ENCODE measurements at regions not wholly inside any gene's neighbourhood (a gene's known extent, or its start where the extent isn't known, plus 50 kb on each side); places are given as distances from the start of the nearest gene placed in this dataset.
"Not testable (repeated sequence)": the region's sequence is repeated elsewhere in the genome, so short reads cannot be mapped to it uniquely, and the experiment has no call there.

DNA sequence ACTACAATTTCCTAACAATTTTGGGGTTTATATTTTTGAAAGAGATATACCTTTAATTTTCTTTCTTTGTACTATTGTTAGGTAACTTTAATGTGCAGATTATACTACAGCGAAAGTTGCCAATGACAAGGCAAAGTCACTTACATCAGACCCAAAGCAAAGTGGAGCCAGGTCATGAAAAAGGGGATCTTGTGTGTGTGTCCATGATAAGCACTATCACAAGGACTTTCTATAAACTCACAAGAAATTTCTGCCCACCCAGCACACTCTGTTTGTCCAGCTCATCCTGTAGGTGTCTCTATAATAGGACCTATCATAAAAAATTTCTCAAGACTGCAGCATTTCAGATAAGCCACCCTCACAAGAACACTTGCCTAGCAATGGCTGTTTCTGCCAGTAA is 85.7 kb upstream of the TP53BP2 start:
- intact Hi-C loops (cut with micrococcal nuclease); FAIRE-seq; H3K79me2 ChIP-seq (ENCODE audit: control insufficient read depth, insufficient read depth, low read length); DNase-seq (ENCODE audit: low read depth, low spot score); H2AFZ ChIP-seq (ENCODE audit: low read depth, low read length); dilution Hi-C loops (cut with MboI; ENCODE audit: extremely low pct_ligation_motif_present, low sequenced_read_pairs); CTCF ChIA-PET; H4K20me1 ChIP-seq (replicated peaks; ENCODE audit: control insufficient read depth, extremely low read depth, insufficient read depth, low read length); H3K4me2 ChIP-seq (ENCODE audit: insufficient read depth, low read length); H3K27me3 ChIP-seq (ENCODE audit: control insufficient read depth in 2 of 2, insufficient read depth in 2 of 2, low read length in 2 of 2); H3K9me3 ChIP-seq (replicated peaks; ENCODE audit: control insufficient read depth, insufficient read depth, low read length); H3K27ac ChIP-seq (ENCODE audit: insufficient read depth, low read depth, low read length); POLR2A ChIA-PET; H3K4me3 ChIP-seq (replicated peaks in 1 of 3; ENCODE audit: insufficient read depth in 1 of 3, low read depth in 1 of 3, low read length in 3 of 3); H3K9ac ChIP-seq (replicated peaks; ENCODE audit: extremely low read depth, insufficient read depth, low read length); H3K4me1 ChIP-seq (ENCODE audit: control insufficient read depth, extremely low read depth, insufficient read depth, low read length); BruUV-seq (replicated peaks); H3K9me1 ChIP-seq (replicated peaks; ENCODE audit: control insufficient read depth, extremely low read depth, insufficient read depth, low read length); H3K36me3 ChIP-seq (ENCODE audit: control insufficient read depth in 2 of 2, extremely low read depth in 1 of 2, insufficient read depth in 2 of 2, low read length in 2 of 2): not testable (repeated sequence)

DNA sequence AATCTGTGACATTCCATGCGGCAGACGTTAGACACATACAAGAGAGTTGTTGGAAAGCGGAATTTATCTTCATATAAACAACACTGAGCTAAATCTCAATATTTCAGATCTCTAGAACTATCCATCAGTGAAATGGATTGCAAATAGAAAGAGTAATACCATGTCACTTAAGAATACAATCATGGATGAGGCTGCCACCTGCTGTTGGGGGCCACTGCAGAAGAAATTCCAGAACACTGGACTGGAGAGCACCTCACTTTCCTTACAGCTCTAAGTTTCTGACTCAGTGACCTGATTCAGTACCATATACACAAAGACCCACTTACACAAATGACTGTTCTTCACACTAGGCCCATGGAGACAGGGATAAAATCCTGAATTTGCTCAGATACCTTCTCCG is 75.1 kb upstream of the TP53BP2 start:
- H3K4me1 ChIP-seq (ENCODE audit: control insufficient read depth, extremely low read depth, insufficient read depth, low read length); H3K36me3 ChIP-seq (ENCODE audit: control insufficient read depth in 2 of 2, extremely low read depth in 1 of 2, insufficient read depth in 2 of 2, low read length in 2 of 2); POLR2A ChIA-PET; dilution Hi-C loops (cut with MboI; ENCODE audit: extremely low pct_ligation_motif_present, low sequenced_read_pairs); H3K4me3 ChIP-seq (replicated peaks in 1 of 3; ENCODE audit: insufficient read depth in 1 of 3, low read depth in 1 of 3, low read length in 3 of 3); H3K4me2 ChIP-seq (ENCODE audit: insufficient read depth, low read length); H3K79me2 ChIP-seq (ENCODE audit: control insufficient read depth, insufficient read depth, low read length); H3K27me3 ChIP-seq (ENCODE audit: control insufficient read depth in 2 of 2, insufficient read depth in 2 of 2, low read length in 2 of 2); H3K9ac ChIP-seq (replicated peaks; ENCODE audit: extremely low read depth, insufficient read depth, low read length); H3K9me3 ChIP-seq (replicated peaks; ENCODE audit: control insufficient read depth, insufficient read depth, low read length); intact Hi-C loops (cut with micrococcal nuclease); H2AFZ ChIP-seq (ENCODE audit: low read depth, low read length); H3K27ac ChIP-seq (ENCODE audit: insufficient read depth, low read depth, low read length); H4K20me1 ChIP-seq (replicated peaks; ENCODE audit: control insufficient read depth, extremely low read depth, insufficient read depth, low read length); DNase-seq (ENCODE audit: low read depth, low spot score); FAIRE-seq; CTCF ChIA-PET; H3K9me1 ChIP-seq (replicated peaks; ENCODE audit: control insufficient read depth, extremely low read depth, insufficient read depth, low read length); BruUV-seq (replicated peaks): not testable (repeated sequence)

GRCh38 chr1:223915476-223915875 is 69.7 kb upstream of the TP53BP2 start:
- FAIRE-seq; H3K9ac ChIP-seq (replicated peaks; ENCODE audit: extremely low read depth, insufficient read depth, low read length); H3K4me3 ChIP-seq (replicated peaks in 1 of 3; ENCODE audit: insufficient read depth in 1 of 3, low read depth in 1 of 3, low read length in 3 of 3); H3K27ac ChIP-seq (ENCODE audit: insufficient read depth, low read depth, low read length); CTCF ChIA-PET; dilution Hi-C loops (cut with MboI; ENCODE audit: extremely low pct_ligation_motif_present, low sequenced_read_pairs); H3K9me1 ChIP-seq (replicated peaks; ENCODE audit: control insufficient read depth, extremely low read depth, insufficient read depth, low read length); H3K4me1 ChIP-seq (ENCODE audit: control insufficient read depth, extremely low read depth, insufficient read depth, low read length); H3K36me3 ChIP-seq (ENCODE audit: control insufficient read depth in 2 of 2, extremely low read depth in 1 of 2, insufficient read depth in 2 of 2, low read length in 2 of 2); H3K27me3 ChIP-seq (ENCODE audit: control insufficient read depth in 2 of 2, insufficient read depth in 2 of 2, low read length in 2 of 2); intact Hi-C loops (cut with micrococcal nuclease); BruUV-seq (replicated peaks); DNase-seq (ENCODE audit: low read depth, low spot score); H2AFZ ChIP-seq (ENCODE audit: low read depth, low read length); H3K9me3 ChIP-seq (replicated peaks; ENCODE audit: control insufficient read depth, insufficient read depth, low read length); H3K79me2 ChIP-seq (ENCODE audit: control insufficient read depth, insufficient read depth, low read length); H3K4me2 ChIP-seq (ENCODE audit: insufficient read depth, low read length); POLR2A ChIA-PET; H4K20me1 ChIP-seq (replicated peaks; ENCODE audit: control insufficient read depth, extremely low read depth, insufficient read depth, low read length): not testable (repeated sequence)

- H3K4me1 ChIP-seq (ENCODE audit: control insufficient read depth, extremely low read depth, insufficient read depth, low read length); H3K27ac ChIP-seq (ENCODE audit: insufficient read depth, low read depth, low read length); H3K4me2 ChIP-seq (ENCODE audit: insufficient read depth, low read length); dilution Hi-C loops (cut with MboI; ENCODE audit: extremely low pct_ligation_motif_present, low sequenced_read_pairs); intact Hi-C loops (cut with micrococcal nuclease); H3K27me3 ChIP-seq (ENCODE audit: control insufficient read depth in 2 of 2, insufficient read depth in 2 of 2, low read length in 2 of 2); BruUV-seq (replicated peaks); H3K9me3 ChIP-seq (replicated peaks; ENCODE audit: control insufficient read depth, insufficient read depth, low read length); H3K4me3 ChIP-seq (replicated peaks in 1 of 3; ENCODE audit: insufficient read depth in 1 of 3, low read depth in 1 of 3, low read length in 3 of 3); CTCF ChIA-PET; H3K9me1 ChIP-seq (replicated peaks; ENCODE audit: control insufficient read depth, extremely low read depth, insufficient read depth, low read length); POLR2A ChIA-PET; FAIRE-seq; H4K20me1 ChIP-seq (replicated peaks; ENCODE audit: control insufficient read depth, extremely low read depth, insufficient read depth, low read length); H3K9ac ChIP-seq (replicated peaks; ENCODE audit: extremely low read depth, insufficient read depth, low read length); H2AFZ ChIP-seq (ENCODE audit: low read depth, low read length); H3K79me2 ChIP-seq (ENCODE audit: control insufficient read depth, insufficient read depth, low read length); DNase-seq (ENCODE audit: low read depth, low spot score); H3K36me3 ChIP-seq (ENCODE audit: control insufficient read depth in 2 of 2, extremely low read depth in 1 of 2, insufficient read depth in 2 of 2, low read length in 2 of 2): not testable (repeated sequence)
These were observed 68.0 kb upstream of the TP53BP2 start for GRCh38 chr1:223913715-223914114.
